NCI-H446 (cell line): ENCODE measurements at regions not wholly inside any gene's neighbourhood (a gene's known extent, or its start where the extent isn't known, plus 50 kb on each side); places are given as distances from the start of the nearest gene placed in this dataset.

Source experiments
- DNase-seq, 2 experiments: peaks; one replicate each; lab custom pipeline; 2025; lab: John Stamatoyannopoulos, UW

- DNase-seq, result no peak
Observed at GRCh38 chr4:189279188-189279587, 661.5 kb upstream of the FRG1 start.

GRCh38 chr4:189285377-189285776 is 655.3 kb upstream of the FRG1 start:
- no peak for DNase-seq

- no peak for DNase-seq
Observed at GRCh38 chr4:189291939-189292338, 648.7 kb upstream of the FRG1 start.

- DNase-seq, result no peak
Observed at GRCh38 chr4:189293459-189293858, 647.2 kb upstream of the FRG1 start.

- no peak for DNase-seq
Observed at GRCh38 chr4:189294574-189294973, 646.1 kb upstream of the FRG1 start.

GRCh38 chr4:189299706-189300105 is 641.0 kb upstream of the FRG1 start:
- no peak for DNase-seq

- DNase-seq, result no peak
Observed at GRCh38 chr4:189301692-189302091, 639.0 kb upstream of the FRG1 start.

GRCh38 chr4:189302719-189303118 is 638.0 kb upstream of the FRG1 start:
- no peak for DNase-seq

GRCh38 chr4:189304167-189304566 is 636.5 kb upstream of the FRG1 start:
- no peak for DNase-seq

- DNase-seq, result no peak
Observed at GRCh38 chr4:189304809-189305208, 635.9 kb upstream of the FRG1 start.

- DNase-seq, result no peak
Observed at GRCh38 chr4:189305500-189305899, 635.2 kb upstream of the FRG1 start.

- DNase-seq, result no peak
Observed at GRCh38 chr4:189311251-189311650, 629.4 kb upstream of the FRG1 start.

GRCh38 chr4:189313064-189313463 is 627.6 kb upstream of the FRG1 start:
- no peak for DNase-seq

- DNase-seq, result no peak
Observed at GRCh38 chr4:189313861-189314513, 626.7 kb upstream of the FRG1 start.

GRCh38 chr4:189322426-189322825 is 618.2 kb upstream of the FRG1 start:
- DNase-seq, result no peak

- no peak for DNase-seq
Observed at GRCh38 chr4:189341881-189342280, 598.8 kb upstream of the FRG1 start.

GRCh38 chr4:189355590-189355989 is 585.1 kb upstream of the FRG1 start:
- DNase-seq, result no peak

- DNase-seq, result no peak
Observed at GRCh38 chr4:189362364-189362763, 578.3 kb upstream of the FRG1 start.

GRCh38 chr4:189364032-189364449 is 576.6 kb upstream of the FRG1 start:
- DNase-seq, result no peak

GRCh38 chr4:189365451-189365850 is 575.2 kb upstream of the FRG1 start:
- no peak for DNase-seq

- DNase-seq, result no peak
Observed at GRCh38 chr4:189367832-189368231, 572.8 kb upstream of the FRG1 start.

- no peak for DNase-seq
Observed at GRCh38 chr4:189374176-189374575, 566.5 kb upstream of the FRG1 start.

- no peak for DNase-seq
Observed at GRCh38 chr4:189376901-189377300, 563.8 kb upstream of the FRG1 start.

GRCh38 chr4:189377569-189377968 is 563.1 kb upstream of the FRG1 start:
- no peak for DNase-seq

GRCh38 chr4:189385098-189385497 is 555.6 kb upstream of the FRG1 start:
- no peak for DNase-seq
